ENCODE measurements at regions not wholly inside any gene's neighbourhood (a gene's known extent, or its start where the extent isn't known, plus 50 kb on each side); places are given as distances from the start of the nearest gene placed in this dataset.

DNA sequence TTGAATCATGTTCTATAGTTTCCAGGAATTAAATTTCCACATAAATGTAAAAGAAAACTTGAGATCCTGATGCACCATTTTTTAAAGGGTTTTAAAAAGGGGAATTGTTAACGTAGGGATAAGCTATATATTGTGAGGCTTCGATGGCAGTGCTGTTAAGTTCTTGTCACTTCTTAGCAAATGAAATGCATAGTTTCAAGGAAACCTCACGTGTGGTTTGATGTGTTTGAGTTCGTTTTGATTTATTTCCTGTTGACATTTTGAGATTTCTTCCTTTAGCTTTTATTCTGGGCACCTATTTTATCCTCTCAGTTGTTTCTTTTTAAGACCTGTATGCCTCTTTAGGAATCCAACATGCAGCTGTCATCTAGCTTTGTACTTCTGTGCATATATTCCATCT is 301.0 kb downstream of the DOCK8 start:
- no peak for DNase-seq

DNA sequence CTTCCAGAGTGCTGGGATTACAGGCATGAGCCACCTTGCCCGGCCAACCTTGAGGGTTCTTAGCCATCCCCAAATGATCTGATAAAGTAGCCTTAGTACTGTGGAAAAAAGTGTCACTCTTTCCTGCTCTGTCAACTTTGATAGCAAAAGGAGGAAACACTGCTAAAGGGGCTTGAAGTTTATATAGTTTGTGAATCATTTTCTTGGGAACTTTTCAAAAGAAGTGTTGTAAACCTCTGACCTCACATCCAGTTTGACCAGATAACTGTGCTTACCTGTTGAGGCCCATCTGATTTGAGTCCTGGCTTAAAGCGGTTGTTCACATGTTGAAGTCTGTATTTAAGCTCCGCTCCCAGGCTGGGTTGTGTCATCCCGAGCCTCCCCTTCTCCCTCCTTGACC is 303.3 kb downstream of the DOCK8 start:
- no peak for DNase-seq

DNA sequence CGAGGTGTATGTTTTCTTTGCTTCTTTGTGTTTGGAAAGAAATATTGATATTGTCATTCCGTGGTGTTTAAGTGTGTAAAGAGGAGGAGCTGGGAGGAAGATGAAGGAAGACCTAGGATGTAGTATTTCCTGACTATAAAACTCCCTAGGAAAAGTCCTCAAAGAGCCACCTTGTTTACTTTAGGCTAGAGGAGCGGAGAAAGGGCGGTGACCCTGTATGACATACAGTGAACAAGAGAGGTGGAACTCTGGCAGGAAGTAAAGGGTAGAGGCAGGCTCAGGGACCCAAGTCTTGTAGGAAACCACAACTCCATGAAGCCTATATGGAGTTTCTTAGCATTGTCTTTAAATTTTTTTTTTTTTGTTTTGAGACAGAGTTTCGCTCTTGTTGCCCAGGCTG is 303.9 kb downstream of the DOCK8 start:
- no peak for DNase-seq

DNA sequence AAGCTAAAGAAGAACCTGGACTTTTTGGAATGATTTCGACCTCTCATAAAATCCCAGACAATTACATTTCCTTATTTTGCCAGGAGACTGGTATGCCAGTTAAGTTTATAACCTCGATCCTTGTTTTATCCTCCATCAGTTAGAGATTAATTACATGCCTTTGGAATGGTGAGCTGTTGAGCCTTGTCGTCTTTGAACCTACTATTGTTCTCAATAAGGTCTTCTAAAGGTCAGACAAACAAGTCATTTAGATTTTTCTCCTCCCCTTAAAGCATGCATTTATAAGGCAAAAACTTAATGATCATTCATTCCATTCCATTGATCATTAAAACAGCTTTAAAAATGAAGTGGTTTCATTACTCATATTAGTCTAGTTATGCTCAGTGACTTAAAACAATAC is 304.9 kb downstream of the DOCK8 start:
- no peak for DNase-seq

DNA sequence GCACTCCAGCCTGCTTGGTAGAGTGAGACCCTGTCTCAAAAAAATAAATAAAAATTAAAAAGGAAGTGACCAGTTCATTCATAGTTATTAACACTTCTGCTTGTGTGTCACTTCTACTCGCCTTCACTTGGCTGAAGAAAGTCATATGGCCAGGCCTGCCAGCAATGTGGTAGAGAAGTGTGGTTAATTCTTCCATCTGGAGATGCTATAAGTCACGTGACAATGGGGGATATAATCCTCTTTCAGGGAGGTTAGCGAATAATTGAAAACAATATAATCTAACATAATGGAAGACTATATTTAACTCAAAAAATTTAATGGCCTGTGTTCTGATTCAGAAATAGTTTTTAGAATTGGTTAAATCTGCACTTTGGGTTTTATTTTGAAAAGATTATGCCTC is 305.6 kb downstream of the DOCK8 start:
- no peak for DNase-seq

DNA sequence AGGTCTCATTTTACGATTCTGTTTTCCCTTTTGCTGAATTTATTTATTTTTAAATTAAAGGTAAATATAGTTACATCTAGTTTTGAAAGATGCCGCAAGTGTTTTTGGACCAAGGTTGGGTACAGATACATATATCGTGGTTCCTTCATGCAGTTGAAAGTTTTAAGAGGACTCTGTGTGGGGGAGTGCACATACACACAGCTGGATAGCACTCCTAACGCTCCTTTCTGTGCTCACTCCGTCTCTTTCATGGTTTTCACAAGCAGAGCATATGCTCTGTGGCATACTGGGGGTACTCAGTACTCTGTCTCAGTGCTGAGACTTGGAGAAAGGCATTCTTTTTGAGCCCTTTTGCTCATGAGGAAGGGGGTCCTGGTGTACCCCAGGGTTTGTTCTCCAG is 307.5 kb downstream of the DOCK8 start:
- no peak for DNase-seq

DNA sequence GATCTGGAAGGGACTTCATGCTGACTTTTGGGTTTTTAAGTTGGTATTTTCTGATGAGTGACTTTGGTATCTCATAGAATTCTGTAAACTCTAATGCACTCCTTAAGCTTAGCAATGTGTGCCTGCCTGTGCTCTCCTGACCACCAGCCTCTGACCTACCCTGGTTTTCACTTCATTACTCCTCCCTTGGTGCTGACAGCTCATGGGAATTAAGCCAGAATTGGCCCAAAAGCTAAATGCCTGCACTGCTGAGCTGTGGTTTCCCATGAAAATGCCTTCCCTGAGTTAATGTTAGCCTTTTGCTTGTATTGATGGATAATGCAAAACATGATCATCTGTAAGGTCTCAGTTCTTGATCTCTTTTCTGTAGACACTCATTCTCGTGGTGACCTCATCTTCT is 308.0 kb downstream of the DOCK8 start:
- peak; percentile 40 for DNase-seq

DNA sequence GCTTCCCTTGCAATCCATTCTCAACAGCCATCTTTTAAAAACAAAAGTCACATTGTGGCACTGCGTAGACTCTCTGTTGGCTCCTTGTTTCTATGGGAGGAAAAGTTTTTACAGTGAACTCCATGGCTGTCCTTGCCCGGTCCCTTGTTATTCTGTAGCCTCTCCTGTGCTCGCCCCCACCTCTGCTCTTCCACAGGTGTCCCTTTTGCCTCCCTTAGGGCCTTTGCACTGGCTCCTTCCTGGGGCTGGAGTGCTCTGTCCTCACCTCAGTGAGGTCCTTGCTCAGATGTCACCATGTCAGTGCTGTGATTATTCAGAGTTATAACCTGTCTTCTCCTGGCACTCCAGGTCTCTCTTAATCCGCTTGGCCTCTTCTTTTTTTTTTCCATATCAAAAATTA is 308.8 kb downstream of the DOCK8 start:
- no peak for DNase-seq

DNA sequence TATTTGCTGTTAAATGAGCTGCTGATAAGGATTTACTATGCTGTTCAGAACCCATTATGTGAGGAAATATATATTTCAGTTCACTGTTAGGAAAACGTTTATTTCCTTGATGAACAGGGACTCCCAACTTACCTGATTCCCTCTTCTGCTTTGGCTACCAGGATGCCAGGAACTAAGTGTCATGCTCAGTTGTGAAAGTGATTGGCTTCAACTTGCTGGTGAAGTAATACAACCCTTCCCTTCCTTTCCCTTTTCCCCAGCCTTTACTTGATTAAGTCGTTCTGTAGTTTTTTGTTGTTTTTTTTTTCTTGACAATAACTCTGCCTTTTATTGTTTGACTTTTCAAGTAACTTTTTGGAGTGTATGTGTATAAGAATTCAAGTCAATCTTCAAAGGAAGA is 309.3 kb downstream of the DOCK8 start:
- no peak for DNase-seq

DNA sequence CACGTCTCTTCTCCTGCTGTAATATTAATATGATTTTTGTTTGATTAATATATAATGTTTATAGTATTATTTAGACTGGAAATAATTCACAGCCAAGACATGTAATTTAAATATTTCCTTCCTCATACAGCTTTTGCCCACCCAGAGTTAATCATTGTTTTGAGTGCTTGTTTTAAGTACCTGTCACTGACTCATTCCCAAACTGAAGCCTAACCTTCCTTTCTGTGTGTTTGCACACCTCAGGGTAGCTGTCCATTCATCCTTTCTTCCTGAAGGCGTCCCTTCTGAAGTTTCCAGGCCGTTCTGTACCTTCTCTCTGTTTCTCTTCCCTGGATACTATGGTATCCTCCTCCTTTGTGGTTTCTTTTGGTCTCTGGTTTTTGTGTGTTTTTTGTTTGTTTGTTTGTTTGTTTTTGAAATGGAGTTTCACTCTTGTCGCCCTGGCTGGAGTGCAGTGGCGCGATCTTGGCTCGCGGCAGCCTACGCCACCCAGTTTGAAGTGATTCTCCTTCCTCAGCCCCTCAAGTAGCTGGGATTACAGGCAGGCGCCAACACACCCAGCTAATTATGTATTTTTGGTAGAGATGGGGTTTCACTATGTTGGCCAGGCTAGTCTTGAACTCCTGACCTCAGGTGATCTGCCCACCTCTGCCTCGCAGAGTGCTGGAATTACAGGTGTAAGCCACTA is 312.4 kb downstream of the DOCK8 start:
- DNase-seq, result no peak

DNA sequence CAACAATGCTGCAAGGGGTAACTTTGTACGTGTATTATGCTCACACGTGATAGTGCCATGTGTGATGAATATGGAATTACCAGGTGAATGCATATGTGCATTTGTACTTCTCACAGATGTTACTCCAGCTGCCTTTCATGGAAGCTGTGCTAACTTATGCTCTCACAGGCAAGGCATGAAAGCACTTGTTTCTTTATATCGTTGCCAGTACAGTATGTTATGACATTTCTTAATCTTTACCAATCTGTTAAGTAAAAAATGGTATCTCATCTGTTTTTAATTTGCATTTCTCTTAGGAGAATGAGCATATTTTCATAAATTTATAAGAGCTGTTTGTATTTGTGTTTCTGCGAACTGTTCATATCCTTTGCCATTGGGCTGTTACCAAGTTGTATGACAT is 311.8 kb upstream of the DMRT1 start:
- no peak for DNase-seq

DNA sequence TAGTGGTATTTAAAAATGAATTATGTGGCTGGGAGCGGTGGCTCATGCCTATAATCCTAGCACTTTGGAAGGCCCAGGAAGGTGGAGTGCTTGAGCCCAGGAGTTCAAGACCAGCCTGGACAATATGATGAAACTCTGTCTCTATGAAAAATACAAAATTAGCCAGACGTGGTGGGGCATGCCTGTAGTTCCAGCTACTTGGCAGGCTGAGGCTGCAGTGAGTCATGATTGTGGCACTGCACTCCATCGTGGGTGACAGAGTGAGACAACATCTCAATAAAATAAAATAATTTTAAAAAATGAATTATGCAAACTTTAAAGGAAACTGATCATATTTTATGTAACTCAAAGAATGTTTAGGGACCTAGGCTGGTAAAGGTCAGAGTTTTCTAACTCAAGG is 310.8 kb upstream of the DMRT1 start:
- DNase-seq, result peak; percentile 5

DNA sequence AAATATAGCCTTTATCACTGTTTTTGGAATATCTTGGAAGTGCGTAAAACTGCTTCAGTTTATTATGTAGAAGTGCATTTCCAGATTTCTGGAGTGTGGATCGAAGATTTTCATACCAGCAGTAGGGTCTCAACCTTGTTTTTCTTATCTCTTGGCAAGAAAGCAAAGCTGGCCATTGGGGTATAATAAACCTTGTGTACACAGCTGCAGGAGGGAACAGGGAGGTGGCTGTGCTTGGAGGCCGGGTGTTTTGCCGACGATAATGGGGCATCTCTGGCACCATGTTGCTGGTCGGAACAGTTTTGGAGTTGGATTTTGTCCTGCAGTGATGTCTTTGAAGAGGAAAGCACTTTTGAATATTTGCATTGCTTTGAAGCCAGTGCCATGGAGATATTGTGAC is 308.8 kb upstream of the DMRT1 start:
- no peak for DNase-seq

DNA sequence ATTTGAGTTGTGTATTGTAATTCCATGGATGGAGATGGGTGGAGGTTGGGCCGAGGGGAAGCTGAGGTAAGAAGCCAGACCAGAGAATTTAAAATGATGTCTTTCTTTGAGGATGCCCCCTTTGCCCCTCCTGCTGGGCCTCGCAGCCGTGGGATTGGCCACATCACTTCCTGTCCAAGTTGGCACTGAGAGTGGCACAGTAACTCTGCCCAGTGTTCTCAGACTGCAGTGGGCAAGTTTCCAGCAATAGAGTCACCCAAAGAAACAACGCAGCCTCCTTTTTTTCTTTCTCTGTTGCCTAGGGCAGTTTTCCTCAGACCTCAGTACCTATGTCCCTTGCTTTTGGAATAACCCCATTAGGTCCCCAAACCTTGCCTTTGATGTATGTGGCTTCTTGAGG is 306.6 kb upstream of the DMRT1 start:
- no peak for DNase-seq

DNA sequence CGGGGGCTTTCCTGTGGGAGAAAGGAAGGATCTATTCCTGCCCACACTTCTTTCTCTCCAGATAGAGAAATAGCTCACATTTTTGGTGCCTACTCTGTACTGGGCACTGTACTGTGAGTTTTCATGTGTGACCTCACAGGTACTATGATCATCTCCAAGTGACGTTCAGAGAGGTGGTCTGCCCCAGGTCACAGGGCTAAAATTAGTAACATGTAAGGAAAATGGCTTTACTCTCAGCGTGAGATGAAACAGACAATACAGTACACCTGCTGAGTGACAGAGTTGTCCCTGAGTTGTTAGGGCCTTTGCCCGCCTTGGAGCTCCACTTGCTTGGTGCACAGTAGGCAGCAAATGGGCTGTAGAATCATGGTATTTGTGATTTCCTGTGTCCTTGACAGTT is 306.1 kb upstream of the DMRT1 start:
- no peak for DNase-seq

DNA sequence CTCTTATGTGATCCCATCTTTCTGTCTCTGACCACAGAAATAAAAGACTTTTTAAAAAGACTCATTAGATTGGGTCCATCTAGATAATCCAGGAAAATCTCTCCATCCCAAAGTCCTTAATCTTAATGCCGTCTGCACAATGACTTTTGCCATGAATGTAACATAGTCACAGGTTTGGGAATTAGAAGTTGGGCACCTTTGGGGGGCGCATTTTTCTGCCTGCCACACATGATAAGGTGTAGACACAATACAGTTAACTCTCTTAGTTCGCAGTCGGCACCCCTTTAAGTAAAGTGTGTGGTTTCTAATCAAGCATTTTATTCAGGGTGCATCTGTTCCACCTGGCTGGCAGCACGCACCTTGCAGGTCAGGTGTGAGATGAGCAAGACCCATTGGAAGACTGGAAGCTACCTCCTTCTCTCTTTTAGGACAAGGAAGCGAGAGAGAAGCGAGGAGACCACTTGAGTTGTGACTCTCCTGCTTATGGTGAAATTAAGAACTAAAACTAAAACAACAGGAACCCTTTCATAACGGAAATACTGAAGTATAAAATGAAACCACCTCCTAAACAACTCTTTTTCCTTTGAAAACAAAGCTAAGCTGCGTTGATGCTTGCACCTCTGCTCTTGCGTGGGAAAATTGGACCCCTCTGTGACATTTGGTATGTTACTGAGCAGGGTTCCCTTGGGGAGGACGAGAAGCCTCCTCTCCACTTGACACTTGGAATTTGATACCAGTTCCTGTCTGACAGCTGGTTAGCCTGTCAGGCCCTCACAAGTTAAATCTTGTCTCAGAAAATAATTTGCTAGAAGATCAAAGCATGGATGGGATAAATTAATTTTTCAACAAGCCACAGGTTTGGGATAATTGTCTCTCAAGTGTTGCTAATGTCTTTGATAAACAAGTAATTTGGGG is 304.6 kb upstream of the DMRT1 start:
- DNase-seq, result no peak

DNA sequence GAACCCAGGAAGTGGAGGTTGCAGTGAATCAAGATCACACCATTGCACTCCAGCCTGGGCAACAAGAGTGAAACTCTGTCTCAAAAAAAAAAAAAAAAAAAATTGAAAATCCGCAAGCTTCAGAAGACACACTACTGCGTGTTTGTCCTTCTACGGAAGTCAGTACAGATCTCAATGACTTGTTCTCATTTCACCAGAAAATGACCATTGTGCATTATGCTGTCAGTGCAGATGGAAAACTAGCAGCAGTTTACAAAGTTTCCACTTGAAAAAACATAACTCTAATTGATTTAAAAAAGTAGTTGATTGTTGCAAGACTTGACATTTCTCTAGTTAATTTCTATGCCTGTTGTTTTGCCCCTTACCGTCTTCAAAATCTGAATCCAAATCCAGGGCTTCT is 298.0 kb upstream of the DMRT1 start:
- no peak for DNase-seq

DNA sequence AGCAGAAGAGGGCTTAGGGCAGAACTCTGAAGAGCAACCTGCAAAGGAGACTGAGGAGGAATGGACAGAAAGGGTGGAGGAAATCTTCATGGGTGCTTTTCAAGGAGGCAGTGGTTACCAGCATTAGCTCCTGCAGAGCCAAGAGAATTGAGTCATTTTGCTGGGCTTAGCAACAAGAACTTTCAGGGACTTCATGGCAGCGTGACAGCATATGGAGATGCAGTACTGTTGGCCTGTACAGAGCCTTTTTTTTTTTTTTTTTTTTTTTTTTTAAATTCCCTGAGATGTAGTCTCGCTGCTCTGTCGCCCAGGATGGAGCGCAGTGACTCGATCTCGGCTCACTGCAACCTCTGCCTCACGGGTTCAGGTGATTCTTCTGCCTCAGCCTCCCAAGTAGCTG is 296.0 kb upstream of the DMRT1 start:
- DNase-seq, result no peak

DNA sequence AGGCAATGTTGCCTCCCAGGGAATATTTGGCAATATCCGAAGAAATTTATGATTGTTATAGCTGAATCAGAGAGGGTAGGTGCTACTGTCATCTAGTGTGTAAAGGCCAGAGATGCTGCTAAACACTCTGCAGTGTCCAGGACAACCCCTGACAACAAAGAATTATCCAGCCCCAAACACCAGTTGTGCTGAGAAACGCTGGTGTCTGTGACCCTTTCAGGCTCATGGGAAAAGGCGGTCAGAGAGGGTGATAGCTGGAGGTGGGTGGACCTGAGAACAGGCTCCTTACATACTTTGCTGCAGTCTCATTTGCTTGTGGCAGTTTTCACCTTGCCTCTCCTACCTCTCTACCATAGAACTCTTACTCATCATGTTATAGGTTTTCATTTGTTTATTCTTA is 295.3 kb upstream of the DMRT1 start:
- DNase-seq, result no peak

DNA sequence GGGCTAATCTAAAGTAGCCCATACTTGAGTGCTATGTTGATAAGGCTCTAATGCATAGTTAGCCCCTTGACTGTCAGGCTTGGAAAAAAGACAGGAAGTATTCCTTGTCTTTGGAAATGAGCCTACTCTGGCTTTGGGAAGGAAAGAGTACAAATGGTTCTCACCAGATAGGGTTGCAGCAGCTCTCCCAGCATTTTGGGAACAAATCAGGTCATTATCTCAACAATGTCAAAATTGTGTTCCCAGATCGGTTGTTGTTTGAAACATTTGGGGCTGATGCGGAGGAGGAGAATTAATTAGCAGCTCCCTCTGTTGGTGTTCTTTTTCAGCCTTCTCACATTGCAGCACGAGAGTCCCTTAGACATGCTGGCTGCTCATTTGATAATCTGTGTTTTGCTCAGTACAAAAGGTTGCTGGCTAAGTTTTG is 294.7 kb upstream of the DMRT1 start:
- no peak for DNase-seq

DNA sequence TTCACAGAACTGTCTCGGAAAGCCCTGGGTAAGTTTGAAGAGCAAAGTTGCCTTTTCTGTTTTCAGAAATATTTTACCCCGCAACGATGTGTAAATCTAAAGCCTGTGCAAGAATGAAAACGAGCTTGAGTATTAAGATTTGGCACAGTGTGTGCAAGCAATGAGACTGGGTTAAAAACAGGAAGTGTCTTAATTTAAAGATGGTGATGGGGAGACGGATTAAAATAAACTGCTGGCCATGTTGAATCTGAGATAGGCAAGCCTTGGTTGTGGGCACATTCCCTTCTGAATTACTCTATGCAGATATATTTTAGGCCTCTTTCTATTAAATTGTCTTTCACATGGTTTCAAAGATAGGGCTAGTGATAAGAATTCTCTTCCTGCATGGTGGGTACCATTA is 294.2 kb upstream of the DMRT1 start:
- no peak for DNase-seq

DNA sequence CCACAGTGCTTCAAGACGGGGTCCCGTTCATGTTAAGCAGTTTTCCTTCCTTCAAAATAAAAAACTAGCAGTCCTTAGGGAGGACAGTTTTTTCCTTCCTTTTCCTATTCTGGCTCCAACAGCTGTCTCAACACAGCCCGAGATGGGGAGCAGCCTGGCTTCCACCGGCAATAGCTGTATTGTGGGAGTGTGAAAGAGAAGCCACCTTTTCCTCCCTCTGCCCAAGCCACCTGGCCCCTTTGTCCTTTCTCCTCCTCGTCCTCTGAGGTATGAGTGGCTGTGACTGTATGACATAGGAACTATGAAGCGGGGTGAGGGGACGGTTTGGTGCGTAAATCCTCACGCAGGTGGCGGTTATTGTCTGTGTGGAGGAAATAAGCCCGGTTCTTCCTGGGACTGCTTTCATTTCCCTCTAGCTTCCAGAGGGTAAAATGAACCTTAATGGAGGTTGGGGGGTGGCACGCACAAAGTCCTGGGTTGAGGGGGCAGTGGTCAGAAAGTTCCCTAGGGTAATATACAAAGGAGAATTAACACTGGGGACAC is 292.0 kb upstream of the DMRT1 start:
- no peak for DNase-seq

DNA sequence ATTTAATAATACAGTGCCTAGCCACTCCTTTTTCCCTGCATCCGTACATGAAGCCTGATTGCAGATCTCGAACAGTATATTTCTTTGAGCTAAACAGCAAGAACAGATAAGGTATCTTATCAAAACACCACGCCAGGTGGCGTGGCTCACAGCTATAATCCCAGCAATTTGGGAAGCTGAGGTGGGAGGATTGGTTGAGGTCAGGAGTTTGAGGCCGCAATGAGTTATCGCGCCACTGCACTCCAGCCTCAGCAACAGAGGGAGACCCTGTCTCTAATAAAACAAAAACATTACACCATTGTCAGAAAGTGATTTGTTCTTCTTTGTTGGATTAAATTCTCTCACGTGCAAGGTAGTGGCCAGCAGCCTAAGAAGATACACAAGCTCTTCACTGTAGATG is 291.2 kb upstream of the DMRT1 start:
- no peak for DNase-seq
